Lung (tissue), 11 donors: ENCODE measurements at regions not wholly inside any gene's neighbourhood (a gene's known extent, or its start where the extent isn't known, plus 50 kb on each side); places are given as distances from the start of the nearest gene placed in this dataset.

ENCODE experiments used
- ATAC-seq: fragments of 200-7000 bp; cut with Tn5 transposase; one replicate; pipeline ENCODE4 v1.9.1; 2020; ENCODE audit warnings: moderate number of reproducible peaks; ENCODE audit not compliant: insufficient read depth, low FRiP score
- DNase-seq, 3 donors: peaks; one replicate each; pipeline ENCODE4 v3.0.0-alpha.2; 2013 to 2017
- H3K27ac ChIP-seq, 2 donors: one replicate each; pipeline ENCODE4 v1.5.1; 2013; ENCODE audit warnings: mild to moderate bottlenecking in 2 of 2, moderate library complexity in 2 of 2, control low read depth in 1 of 2, inconsistent platforms in 1 of 2, low read depth in 1 of 2, low read length in 1 of 2
- H3K27me3 ChIP-seq, 3 donors: one replicate each; pipeline ENCODE4 v1.5.1; 2013; ENCODE audit warnings: low read length in 2 of 3; ENCODE audit not compliant: control insufficient read depth in 3 of 3, insufficient read depth in 3 of 3
- H3K36me3 ChIP-seq, 4 donors: one replicate each; pipeline ENCODE4 v1.5.1; 2013; ENCODE audit warnings: low read length in 4 of 4, mild to moderate bottlenecking in 1 of 4, moderate library complexity in 1 of 4; ENCODE audit not compliant: control insufficient read depth in 4 of 4, insufficient read depth in 4 of 4
- H3K4me1 ChIP-seq, 5 donors: one replicate each; pipeline ENCODE4 v1.5.1; 2013; ENCODE audit warnings: low read length in 5 of 5, mild to moderate bottlenecking in 2 of 5, moderate library complexity in 1 of 5; ENCODE audit not compliant: control insufficient read depth in 5 of 5, insufficient read depth in 5 of 5
- H3K4me3 ChIP-seq: one replicate; pipeline ENCODE4 v1.5.1; 2013; ENCODE audit warnings: mild to moderate bottlenecking, control low read depth, moderate library complexity
- H3K9ac ChIP-seq, 2 donors: one replicate each; pipeline ENCODE4 v1.5.1; 2013; ENCODE audit warnings: low read length in 2 of 2, control low read depth in 1 of 2; ENCODE audit not compliant: insufficient read depth in 1 of 2
- H3K9me3 ChIP-seq, 4 donors: one replicate each; pipeline ENCODE4 v1.5.1; 2013; ENCODE audit warnings: low read length in 3 of 4, mild to moderate bottlenecking in 1 of 4, moderate library complexity in 1 of 4; ENCODE audit not compliant: control insufficient read depth in 4 of 4, insufficient read depth in 3 of 4
- CTCF ChIP-seq: IDR thresholded peaks from 2 replicates; pipeline ENCODE4 v1.5.1; 2012; ENCODE audit warnings: mild to moderate bottlenecking; ENCODE audit errors: control extremely low read depth, extremely low read depth
- WGBS, 2 donors: extraction: QIAGEN DNeasy Blood & Tissue Kit; methylation state at CpG; one replicate each; pipeline ENCODE4 v1.1.7; 2013; 5-methylcytosine and 5-hydroxymethylcytosine counted together
- donor health status: control.
- donor health status: control.
- donor health status: Bipolar disorder and iron deficiency.
- donor health status: healthy.
- donor health status: DM: yes; HTN: yes; CAD: no.

- Histone ChIP-seq H3K9me3 (no peaks in the 10 kb centered on the region), H3K27ac (no peak overlapping the region), H3K4me1 (no peaks in the 10 kb centered on the region), H3K4me3 (no peak overlapping the region), H3K36me3 (no peaks in the 10 kb centered on the region), H3K9ac (no peak overlapping the region), H3K27me3 (no peaks in the 10 kb centered on the region)
- 68 to 74% methylated on average over 1 of the region's 1 CpG for WGBS, 2 donors
- ATAC-seq (no peak), DNase-seq (no peak)
- TF ChIP-seq CTCF, result no peak
Measured at GRCh38 chr2:183455056-183455455, 330.8 kb downstream of the NUP35 start.

GRCh38 chr2:183456177-183456576, 331.9 kb downstream of the NUP35 start:
- Histone ChIP-seq H3K4me3 (no peak overlapping the region), H3K9ac (no peak overlapping the region), H3K36me3 (no peaks in the 10 kb centered on the region), H3K27ac (no peak overlapping the region), H3K9me3 (no peaks in the 10 kb centered on the region), H3K4me1 (no peaks in the 10 kb centered on the region), H3K27me3 (no peaks in the 10 kb centered on the region)
- 90% methylated on average over 4 of the region's 4 CpGs for WGBS, 2 donors
- no peak for ATAC-seq
- no peak for TF ChIP-seq CTCF
- DNase-seq, result no peak

GRCh38 chr2:183458460-183458859, 334.2 kb downstream of the NUP35 start:
- TF ChIP-seq CTCF, result no peak
- DNase-seq (no peak), ATAC-seq (no peak)
- Histone ChIP-seq H3K36me3 (no peaks in the 10 kb centered on the region), H3K27me3 (no peaks in the 10 kb centered on the region), H3K4me1 (no peaks in the 10 kb centered on the region), H3K9me3 (no peaks in the 10 kb centered on the region), H3K4me3 (no peak overlapping the region), H3K9ac (no peak overlapping the region), H3K27ac (no peak overlapping the region)
- 74 to 83% methylated on average over 3 of the region's 3 CpGs for WGBS, 2 donors

- Histone ChIP-seq H3K4me1 (no peaks in the 10 kb centered on the region), H3K27me3 (no peaks in the 10 kb centered on the region), H3K27ac (no peak overlapping the region), H3K4me3 (no peak overlapping the region), H3K9ac (no peak overlapping the region), H3K36me3 (no peaks in the 10 kb centered on the region), H3K9me3 (no peaks in the 10 kb centered on the region)
- no peak for TF ChIP-seq CTCF
- 66 to 77% methylated on average over 4 of the region's 4 CpGs for WGBS, 2 donors
- DNase-seq (peak in 1 of 3 donors; percentile 20), ATAC-seq (no peak)
Measured at GRCh38 chr2:183459466-183459865, 335.2 kb downstream of the NUP35 start.
